ENCODE measurements at regions not wholly inside any gene's neighbourhood (a gene's known extent, or its start where the extent isn't known, plus 50 kb on each side); places are given as distances from the start of the nearest gene placed in this dataset.

- TF ChIP-seq CTCF (IDR thresholded peaks at IDR 0.05; ENCODE audit: extremely low read depth, insufficient read depth, missing control alignments), result no peak
- in situ Hi-C loops (cut with MboI; ENCODE audit: low pct_unique_long_range_greater_than_20kb, low sequenced_read_pairs, unreplicated experiment), result no loop called here
- DNase-seq (ENCODE audit: low spot score), result no peak
Measured at GRCh38 chr2:5913711-5914395, 221.7 kb downstream of the SOX11 start.

GRCh38 chr2:5914811-5915611, 222.8 kb downstream of the SOX11 start:
- DNase-seq (ENCODE audit: low spot score), result no peak
- no peak for TF ChIP-seq CTCF (IDR thresholded peaks at IDR 0.05; ENCODE audit: extremely low read depth, insufficient read depth, missing control alignments)
- in situ Hi-C loops (cut with MboI; ENCODE audit: low pct_unique_long_range_greater_than_20kb, low sequenced_read_pairs, unreplicated experiment), result no loop called here

DNA sequence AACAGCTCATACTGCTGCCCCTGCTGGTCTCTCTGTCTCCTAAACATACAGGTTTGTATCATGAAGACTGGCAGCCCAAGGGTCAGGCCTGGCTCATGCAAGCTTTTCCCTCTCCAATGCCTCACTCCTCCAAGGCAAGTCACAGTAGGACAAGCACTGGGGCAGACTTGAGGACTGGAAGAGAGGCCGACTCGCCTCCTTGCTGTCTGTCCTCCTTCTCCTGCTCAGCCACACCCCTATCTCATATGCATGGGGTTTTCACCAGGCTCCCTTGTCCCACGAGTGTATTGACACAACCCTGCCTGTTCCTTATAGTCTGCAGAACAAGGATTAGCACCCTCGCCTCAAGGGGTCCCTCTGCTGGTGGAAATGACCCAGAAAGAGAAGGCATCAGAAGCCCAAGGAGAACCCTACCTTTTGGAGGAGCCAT, 223.7 kb downstream of the SOX11 start:
- in situ Hi-C loops (cut with MboI; ENCODE audit: low pct_unique_long_range_greater_than_20kb, low sequenced_read_pairs, unreplicated experiment), result no loop called here
- peak; percentile 40 for TF ChIP-seq CTCF (IDR thresholded peaks at IDR 0.05; ENCODE audit: extremely low read depth, insufficient read depth, missing control alignments)
- no peak for DNase-seq (ENCODE audit: low spot score)

DNA sequence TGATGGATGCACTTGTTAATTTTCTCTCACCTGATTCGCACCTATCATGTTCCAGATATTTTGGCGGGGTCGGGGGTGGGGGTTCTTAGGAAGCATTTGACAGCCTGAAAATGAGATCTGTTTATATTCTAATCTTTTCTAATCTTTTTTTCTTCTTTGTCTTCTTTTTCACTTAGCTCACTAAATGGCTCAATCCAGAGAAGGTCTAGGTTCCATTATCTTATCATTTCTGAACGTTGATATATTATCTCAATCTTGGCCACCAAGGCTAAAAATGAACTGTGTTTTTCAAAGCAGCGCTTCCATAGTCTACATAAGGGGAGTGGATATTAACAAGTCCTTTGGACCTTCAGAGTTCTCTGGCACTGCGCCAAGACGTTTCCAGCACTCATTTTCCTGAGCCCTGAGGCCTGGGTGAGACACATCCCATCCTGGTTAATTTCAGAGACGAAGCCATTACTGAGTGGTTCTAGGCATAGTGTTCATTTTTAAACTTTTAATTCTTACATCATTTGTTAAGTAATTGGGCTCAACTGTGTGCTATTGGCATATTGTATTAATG, 229.0 kb downstream of the SOX11 start:
- no peak for TF ChIP-seq CTCF (IDR thresholded peaks at IDR 0.05; ENCODE audit: extremely low read depth, insufficient read depth, missing control alignments)
- DNase-seq (ENCODE audit: low spot score), result no peak
- in situ Hi-C loops (cut with MboI; ENCODE audit: low pct_unique_long_range_greater_than_20kb, low sequenced_read_pairs, unreplicated experiment), result no loop called here

DNA sequence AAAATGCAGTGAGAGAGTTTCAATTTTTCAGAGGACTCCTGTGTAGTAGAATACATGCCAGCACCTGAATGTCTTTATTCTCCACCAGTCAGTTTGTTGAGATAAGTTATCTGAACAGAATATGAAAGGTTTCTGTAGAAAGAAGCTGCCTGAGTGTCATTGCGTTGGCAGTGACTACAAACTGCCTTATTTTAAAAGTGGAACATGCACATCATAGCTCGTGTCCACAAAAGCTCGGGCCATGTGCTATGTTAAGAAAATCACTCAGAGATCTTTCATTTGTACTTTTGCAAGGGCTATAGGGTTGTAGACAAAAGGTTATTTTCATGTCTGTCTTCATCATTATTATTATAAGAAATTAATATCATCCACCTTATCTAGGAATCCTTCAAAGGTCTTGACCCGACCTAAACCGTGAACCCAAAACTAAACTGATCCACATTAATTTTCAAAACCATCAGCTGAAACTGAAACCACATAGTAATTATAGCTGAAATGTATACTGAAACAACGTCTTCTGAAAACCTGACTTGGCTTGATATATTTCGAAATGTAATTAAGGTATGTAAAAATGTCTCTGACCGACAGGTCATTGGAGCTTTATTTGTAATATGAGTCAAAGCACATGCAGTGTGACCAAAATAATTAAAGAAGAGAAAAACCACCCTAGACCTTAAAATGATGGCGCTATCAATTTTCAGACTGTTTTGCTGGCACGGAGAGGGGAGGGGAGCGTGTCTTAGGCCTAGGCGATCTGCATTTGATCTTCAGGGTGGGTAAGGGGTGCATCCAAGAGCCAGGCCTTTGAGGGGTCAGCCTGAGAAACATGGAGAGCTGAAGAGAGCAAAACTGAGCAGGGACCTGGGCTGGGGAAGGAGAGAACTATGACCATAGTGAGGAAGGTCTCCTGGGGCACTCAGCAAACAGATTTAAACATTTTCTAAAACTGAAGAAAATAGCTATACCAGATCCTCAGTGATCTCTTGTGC, 232.1 kb downstream of the SOX11 start:
- no peak for TF ChIP-seq CTCF (IDR thresholded peaks at IDR 0.05; ENCODE audit: extremely low read depth, insufficient read depth, missing control alignments)
- DNase-seq (ENCODE audit: low spot score), result no peak
- in situ Hi-C loops (cut with MboI; ENCODE audit: low pct_unique_long_range_greater_than_20kb, low sequenced_read_pairs, unreplicated experiment), result no loop called here

GRCh38 chr2:5925604-5926003, 233.4 kb downstream of the SOX11 start:
- in situ Hi-C loops (cut with MboI; ENCODE audit: low pct_unique_long_range_greater_than_20kb, low sequenced_read_pairs, unreplicated experiment), result no loop called here
- no peak for DNase-seq (ENCODE audit: low spot score)
- TF ChIP-seq CTCF (IDR thresholded peaks at IDR 0.05; ENCODE audit: extremely low read depth, insufficient read depth, missing control alignments), result no peak

Data from GM13977 (cell line).